ENCODE measurements at regions not wholly inside any gene's neighbourhood (a gene's known extent, or its start where the extent isn't known, plus 50 kb on each side); places are given as distances from the start of the nearest gene placed in this dataset.

DNA sequence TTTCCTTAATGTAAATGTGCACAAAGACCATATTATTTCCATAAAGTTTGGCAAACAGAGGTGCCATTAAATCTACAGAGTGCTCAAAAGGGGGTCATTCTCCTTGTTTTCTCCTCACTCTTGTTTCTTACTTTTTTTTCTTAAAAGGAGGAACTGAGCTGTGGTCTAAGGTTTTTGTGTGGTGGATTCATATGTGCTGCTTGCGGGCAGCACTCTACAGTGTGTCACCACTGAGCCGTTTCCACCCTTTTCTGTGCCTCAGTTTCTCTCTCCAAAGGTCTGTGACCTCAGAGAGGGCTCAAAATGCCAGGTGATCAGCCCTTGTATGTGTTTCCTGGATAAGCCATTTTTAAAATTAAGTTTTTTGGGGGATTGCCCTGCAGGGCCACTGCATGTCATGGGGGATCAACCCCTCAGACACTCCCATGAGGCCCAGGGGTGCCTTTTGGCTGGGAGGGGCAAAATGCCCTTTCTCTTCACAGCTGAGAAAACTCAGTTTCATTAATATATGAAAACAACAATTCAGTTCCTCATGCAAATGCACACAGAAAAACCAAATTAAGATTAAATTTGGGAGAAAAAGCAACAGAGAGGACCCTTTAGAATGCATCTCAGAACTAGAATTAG, 56.9 kb upstream of the VOPP1 start:
- DNase-seq (ENCODE audit: low spot score): no peak

DNA sequence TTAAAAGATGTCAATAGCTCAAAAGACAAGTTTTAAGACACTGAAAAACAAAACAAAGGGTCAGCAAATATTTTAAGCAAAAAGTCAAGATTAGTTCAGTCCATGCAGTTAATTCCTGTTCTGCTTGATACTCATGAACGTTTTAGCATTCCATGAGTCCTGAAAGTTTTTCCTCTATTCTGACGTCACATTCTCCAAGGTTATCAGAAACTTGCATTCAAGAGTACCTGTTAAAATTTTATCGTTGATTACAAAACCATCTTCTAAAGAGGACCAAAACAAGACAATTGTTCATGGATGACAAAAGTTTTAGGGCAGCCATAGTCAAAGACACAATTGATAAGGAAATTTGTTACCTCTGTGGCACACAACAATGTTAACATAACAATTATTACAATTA, 52.5 kb upstream of the VOPP1 start:
- no peak for DNase-seq (ENCODE audit: low spot score)

DNA sequence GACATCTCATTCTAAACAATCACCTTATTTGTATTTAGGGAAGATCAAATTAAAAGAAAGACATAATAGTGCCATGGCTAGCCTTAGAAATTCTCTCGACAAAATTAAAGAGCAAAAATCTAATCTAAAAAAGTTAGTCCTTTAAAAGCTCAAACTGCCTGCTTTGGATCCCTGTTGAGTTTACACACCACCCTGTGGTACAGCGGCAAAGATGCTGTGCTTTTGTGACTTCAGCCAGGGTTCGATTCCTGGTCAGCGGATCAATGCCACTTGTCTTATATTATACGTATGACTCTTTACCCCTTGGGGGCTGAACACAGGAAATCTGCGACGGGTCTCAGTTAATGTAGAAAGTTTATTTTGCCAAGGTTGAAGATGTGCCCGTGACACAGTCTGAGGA, 51.3 kb upstream of the VOPP1 start:
- DNase-seq (ENCODE audit: low spot score): no peak

DNA sequence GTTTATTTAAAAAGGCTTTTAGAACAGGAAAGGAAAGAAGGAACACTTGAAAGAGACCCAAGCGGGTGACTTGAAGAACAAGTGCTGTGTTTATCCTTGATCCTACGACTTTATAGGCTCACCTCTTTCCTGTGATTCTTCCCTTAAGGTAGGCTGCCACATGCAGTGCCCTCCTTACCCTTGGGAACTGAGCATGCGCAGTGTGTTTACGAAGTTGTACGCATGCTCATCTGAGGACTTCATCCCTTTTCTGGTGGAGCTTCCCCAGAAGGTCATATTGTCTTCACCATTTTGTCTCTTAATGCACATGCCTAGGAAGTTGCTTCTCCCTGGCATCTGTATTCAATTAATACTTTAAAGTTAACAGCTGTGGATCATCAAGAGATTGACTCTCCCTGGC, 49.9 kb upstream of the VOPP1 start:
- no peak for DNase-seq (ENCODE audit: low spot score)
